A549 (cell line): ENCODE measurements at regions not wholly inside any gene's neighbourhood (a gene's known extent, or its start where the extent isn't known, plus 50 kb on each side); places are given as distances from the start of the nearest gene placed in this dataset.

Experiments
- ATAC-seq, 2 experiments: fragments of 200-7000 bp in 1 of 2; fragments of >200 bp in 1 of 2; cut with Nextera tagmentation in 1 of 2; cut with Tn5 transposase in 1 of 2; 3 replicates each; pipeline versions ENCODE4 v1.8.0 to v1.9.1; 2018 to 2020; ENCODE audit warnings: mild to moderate bottlenecking in 1 of 2, moderate library complexity in 1 of 2
- CTCF ChIA-PET: fragments of 300-600 bp; sonication (Branson Sonifier 250); formaldehyde crosslinking; extraction: SDS; loops from one replicate; lab custom pipeline; 2021; ENCODE audit warnings: antibody characterized with exemption, inconsistent platforms; lab: Yijun Ruan, JAX
- POLR2A ChIA-PET: fragments of 350-600 bp; formaldehyde crosslinking; extraction: SDS; loops from one replicate; lab custom pipeline; 2021; ENCODE audit warnings: antibody characterized with exemption, inconsistent platforms; lab: Yijun Ruan, JAX
- DNase-seq, 2 experiments: peaks; one replicate each; pipeline versions ENCODE4 v3.0.0 to v3.0.0-alpha.2; 2011 to 2016; ENCODE audit warnings: low read depth in 1 of 2, low spot score in 1 of 2
- FAIRE-seq: peaks from 2 replicates; lab custom pipeline; 2011; peaks lifted over from hg19 to GRCh38; lab: Jason Lieb, UNC
- H3K27ac ChIP-seq, 2 experiments: fragments of >200 bp; sonication (Bioruptor Twin); formaldehyde crosslinking; 3 replicates each; pipeline ENCODE4 v1.5.1; 2016 to 2017
- H3K4me1 ChIP-seq: fragments of >200 bp; sonication (Bioruptor Twin); formaldehyde crosslinking; 3 replicates; pipeline ENCODE4 v1.6.1; 2016
- H3K4me2 ChIP-seq: fragments of >200 bp; sonication (Bioruptor Twin); formaldehyde crosslinking; 3 replicates; pipeline ENCODE4 v1.6.1; 2016
- H3K4me3 ChIP-seq: fragments of >200 bp; sonication (Bioruptor Twin); formaldehyde crosslinking; 3 replicates; pipeline ENCODE4 v1.5.1; 2016
- H3K9me3 ChIP-seq: fragments of >200 bp; sonication (Bioruptor Twin); formaldehyde crosslinking; 3 replicates; pipeline ENCODE4 v1.6.1; 2016
- BCL3 ChIP-seq: fragments of >200 bp; sonication (Bioruptor Twin); formaldehyde crosslinking; IDR thresholded peaks from 3 replicates; pipeline ENCODE4 v1.6.1; 2016
- BHLHE40 ChIP-seq: IDR thresholded peaks from 2 replicates; pipeline ENCODE4 v1.6.1; 2012; ENCODE audit warnings: low read depth, low read length, inconsistent platforms
- CBX8 ChIP-seq: fragments of 200-600 bp; sonication (generic); IDR thresholded peaks from 2 replicates; pipeline ENCODE4 v1.6.1; 2016
- FOSB ChIP-seq: fragments of 250-450 bp; sonication (Bioruptor Pico); IDR thresholded peaks from 2 replicates; pipeline ENCODE4 v1.5.0; 2020; ENCODE audit warnings: mild to moderate bottlenecking, moderate library complexity
- GATA3 ChIP-seq: IDR thresholded peaks from 2 replicates; pipeline ENCODE4 v1.6.1; 2012; ENCODE audit warnings: borderline replicate concordance
- HOXA7 ChIP-seq: fragments of 250-450 bp; sonication (Bioruptor Pico); IDR thresholded peaks from 2 replicates; pipeline ENCODE4 v1.5.0; 2020; ENCODE audit warnings: mild to moderate bottlenecking, moderate library complexity
- HOXB13 ChIP-seq: fragments of 250-450 bp; sonication (Bioruptor Pico); IDR thresholded peaks from 2 replicates; pipeline ENCODE4 v1.5.0; 2020; ENCODE audit warnings: low read depth, mild to moderate bottlenecking, moderate library complexity
- HOXB5 ChIP-seq: fragments of 250-450 bp; sonication (Bioruptor Pico); IDR thresholded peaks from 2 replicates; pipeline ENCODE4 v1.5.0; 2020; ENCODE audit warnings: mild to moderate bottlenecking, moderate library complexity
- JUNB ChIP-seq: fragments of >200 bp; sonication (Bioruptor Twin); formaldehyde crosslinking; IDR thresholded peaks from 2 replicates; pipeline ENCODE4 v1.6.1; 2016
- MYC ChIP-seq: IDR thresholded peaks from 2 replicates; pipeline ENCODE4 v1.6.1; 2012; ENCODE audit warnings: mild to moderate bottlenecking, inconsistent platforms, low read length, improper control_type of control experiment, borderline replicate concordance
- NPAS2 ChIP-seq: fragments of 250-450 bp; sonication (Bioruptor Pico); IDR thresholded peaks from 2 replicates; pipeline ENCODE4 v1.8.0; 2022; ENCODE audit warnings: mild to moderate bottlenecking, moderate library complexity, borderline replicate concordance
- PBX3 ChIP-seq: IDR thresholded peaks from 2 replicates; pipeline ENCODE4 v1.6.1; 2012
- POLR2A ChIP-seq: IDR thresholded peaks from 2 replicates; pipeline ENCODE4 v1.6.1; 2012; ENCODE audit warnings: mild to moderate bottlenecking, low read length
- RAD21 ChIP-seq, 2 experiments: fragments of >200 bp in 1 of 2; sonication (Bioruptor Twin) in 1 of 2; formaldehyde crosslinking in 1 of 2; IDR thresholded peaks in 1 of 2; conservative IDR thresholded peaks in 1 of 2; 2 replicates in 1 of 2; 3 replicates in 1 of 2; pipeline ENCODE4 v1.6.1; 2012 to 2018; ENCODE audit warnings: inconsistent platforms in 1 of 2
- RARB ChIP-seq: fragments of 250-450 bp; sonication (Bioruptor Pico); IDR thresholded peaks from 2 replicates; pipeline ENCODE4 v1.8.0; 2021; ENCODE audit warnings: mild to moderate bottlenecking, moderate library complexity
- REST ChIP-seq: fragments of 200-600 bp; sonication (generic); IDR thresholded peaks from 2 replicates; pipeline ENCODE4 v1.6.1; 2016; ENCODE audit warnings: antibody characterized with exemption, mild to moderate bottlenecking, moderate library complexity
- RFX5 ChIP-seq: fragments of 450-650 bp; IDR thresholded peaks from 2 replicates; pipeline ENCODE4 v1.7.1; 2014; ENCODE audit warnings: antibody characterized with exemption, mild to moderate bottlenecking, moderate library complexity
- TFCP2L1 ChIP-seq: fragments of 250-450 bp; sonication (Bioruptor Pico); IDR thresholded peaks from 2 replicates; pipeline ENCODE4 v1.5.0; 2021; ENCODE audit warnings: mild to moderate bottlenecking
- TP53 ChIP-seq: fragments of 250-450 bp; sonication (Bioruptor Pico); IDR thresholded peaks from 2 replicates; pipeline ENCODE4 v1.5.0; 2021; ENCODE audit warnings: mild to moderate bottlenecking, moderate library complexity
- USF2 ChIP-seq: fragments of 450-650 bp; IDR thresholded peaks from 2 replicates; pipeline ENCODE4 v1.6.1; 2014; ENCODE audit warnings: antibody characterized with exemption
- ZC3H11A ChIP-seq: fragments of 450-650 bp; IDR thresholded peaks from 2 replicates; pipeline ENCODE4 v1.6.1; 2014; ENCODE audit warnings: antibody characterized with exemption, mild to moderate bottlenecking
- ZFP36 ChIP-seq: fragments of 450-650 bp; IDR thresholded peaks from 2 replicates; pipeline ENCODE4 v1.6.1; 2014; ENCODE audit warnings: borderline replicate concordance; ENCODE audit not compliant: partially characterized antibody
- ZSCAN20 ChIP-seq: fragments of 250-450 bp; sonication (Bioruptor Pico); IDR thresholded peaks from 2 replicates; pipeline ENCODE4 v1.8.0; 2022; ENCODE audit warnings: mild to moderate bottlenecking, moderate library complexity
- WGBS: methylation state at CpG from one replicate; pipeline ENCODE4 v1.1.6; 2017; ENCODE audit errors: missing lambda C conversion rate; 5-methylcytosine and 5-hydroxymethylcytosine counted together

GRCh38 chr18:66949419-66949818 lies 345.5 kb upstream of the CDH19 start:
- DNase-seq (no peak), ATAC-seq (no peak), FAIRE-seq (no peak)
- ChIA-PET CTCF (no interaction called here), POLR2A (no interaction called here)
- Histone ChIP-seq H3K27ac (no peak overlapping the region), H3K4me2 (no peak overlapping the region), H3K9me3 (no peaks in the 10 kb centered on the region), H3K4me3 (no peak overlapping the region), H3K4me1 (no peaks in the 10 kb centered on the region)
- 37% methylated on average over 14 of the region's 14 CpGs for WGBS
- TF ChIP-seq HOXB13 (no peak), TP53 (CRISPR knock-in tag) (no peak), NPAS2 (no peak), PBX3 (no peak), CBX8 (no peak), BCL3 (no peak), ZC3H11A (no peak), HOXB5 (CRISPR knock-in tag) (no peak), RFX5 (no peak), ZFP36 (no peak), JUNB (no peak), RAD21 (conservative IDR thresholded peaks at IDR 0.05 in 1 of 2, IDR thresholded peaks at IDR 0.05 in 1 of 2) (no peak), ZSCAN20 (no peak), USF2 (no peak), REST (no peak), GATA3 (no peak), POLR2A (no peak), RARB (no peak), MYC (no peak)

GRCh38 chr18:66937546-66937945 lies 333.7 kb upstream of the CDH19 start:
- H3K4me2 ChIP-seq = no peak overlapping the region
- ChIA-PET CTCF (interaction anchor here (0.6 kb wide), 1 partner anchor 658 kb away, joined by 3 read pairs; no protein-coding TSS in a partner anchor), POLR2A (no interaction called here)
- no peak overlapping the region for H3K27ac ChIP-seq
- H3K9me3 ChIP-seq = no peaks in the 10 kb centered on the region
- 25% methylated on average over 2 of the region's 2 CpGs for WGBS
- ATAC-seq (no peak), DNase-seq (no peak), FAIRE-seq (no peak)
- H3K4me3 ChIP-seq = no peak overlapping the region
- no peaks in the 10 kb centered on the region for H3K4me1 ChIP-seq
- no peak for TF ChIP-seq ZFP36
- no peak for TF ChIP-seq CBX8
- TF ChIP-seq USF2 = no peak
- TF ChIP-seq ZSCAN20 = no peak
- no peak for TF ChIP-seq TFCP2L1
- TF ChIP-seq BHLHE40 = no peak
- TF ChIP-seq HOXA7 (CRISPR knock-in tag) = no peak
- no peak for TF ChIP-seq FOSB (CRISPR knock-in tag)
